ENCODE measurements at regions not wholly inside any gene's neighbourhood (a gene's known extent, or its start where the extent isn't known, plus 50 kb on each side); places are given as distances from the start of the nearest gene placed in this dataset.

- TF ChIP-seq AHDC1 (CRISPR knock-in tag; IDR thresholded peaks at IDR 0.05; ENCODE audit: borderline replicate concordance) (no peak), ZNF644 (CRISPR knock-in tag; IDR thresholded peaks at IDR 0.05; ENCODE audit: low read depth) (no peak)
These were observed 294.5 kb downstream of the GALC start (continued) for GRCh38 chr14:87698481-87698880.

GRCh38 chr14:87696485-87696884, 296.5 kb downstream of the GALC start:
- no peaks in the 10 kb centered on the region for H3K36me3 ChIP-seq (replicated peaks in 1 of 2; ENCODE audit: control insufficient read depth in 1 of 2, insufficient read depth in 2 of 2, low read length in 2 of 2)
- H3K27me3 ChIP-seq (ENCODE audit: control insufficient read depth in 1 of 2, insufficient read depth in 2 of 2, low read length in 2 of 2) = no peaks in the 10 kb centered on the region
- H3K4me3 ChIP-seq (replicated peaks in 1 of 3; ENCODE audit: insufficient read depth in 1 of 3, low read depth in 2 of 3, low read length in 3 of 3) = no peak overlapping the region
- in situ Hi-C loops (cut with HindIII; ENCODE audit: extremely low pct_ligation_motif_present, low pct_unique_long_range_greater_than_20kb) (no loop called here), intact Hi-C loops (cut with micrococcal nuclease; ENCODE audit: unreplicated experiment) (no loop called here)
- no peak for DNase-seq (ENCODE audit: low spot score)
- H4K20me1 ChIP-seq (ENCODE audit: insufficient read depth, low read length) = no peaks in the 10 kb centered on the region
- H3K4me2 ChIP-seq (ENCODE audit: low read depth, low read length) = no peak overlapping the region
- no peak for FAIRE-seq
- H3K9ac ChIP-seq (ENCODE audit: insufficient read depth, low read depth, low read length) = no peak overlapping the region
- H3K27ac ChIP-seq (ENCODE audit: extremely low read length, insufficient read depth, low read length) = no peak overlapping the region
- POLR2A ChIA-PET = no interaction called here
- no peaks in the 10 kb centered on the region for H3K79me2 ChIP-seq (ENCODE audit: insufficient read depth, low read length)
- WGBS (ENCODE audit: low lambda C conversion rate) = 0% methylated on average over 1 of the region's 1 CpG
- no peak overlapping the region for H2AFZ ChIP-seq (ENCODE audit: low read length)
- no peak for ATAC-seq
- no TSS peak for BruUV-seq (replicated peaks)
- CTCF ChIA-PET (ENCODE audit: low intra/inter-chr PET ratio, low total read pairs) = no interaction called here
- H3K4me1 ChIP-seq (ENCODE audit: insufficient read depth, low read length) = no peaks in the 10 kb centered on the region
- no peaks in the 10 kb centered on the region for H3K9me3 ChIP-seq (ENCODE audit: low read length)
- no peak for TF ChIP-seq E2F5 (CRISPR knock-in tag; conservative IDR thresholded peaks at IDR 0.05)
- no peak for TF ChIP-seq ZNF142 (CRISPR knock-in tag; IDR thresholded peaks at IDR 0.05)
- TF ChIP-seq TCF7 (IDR thresholded peaks at IDR 0.05; ENCODE audit: low read depth) = no peak
- TF ChIP-seq ZFY (CRISPR knock-in tag; IDR thresholded peaks at IDR 0.05) = no peak
- TF ChIP-seq ZNF572 (CRISPR knock-in tag; IDR thresholded peaks at IDR 0.05) = no peak
- no peak for TF ChIP-seq SRSF1 (optimal IDR thresholded peaks at IDR 0.05; ENCODE audit: low read depth, low read length)
- TF ChIP-seq TEAD2 (CRISPR knock-in tag; IDR thresholded peaks at IDR 0.05) = no peak
- TF ChIP-seq ZNF737 (CRISPR knock-in tag; IDR thresholded peaks at IDR 0.05; ENCODE audit: borderline replicate concordance) = no peak
